ENCODE measurements at regions not wholly inside any gene's neighbourhood (a gene's known extent, or its start where the extent isn't known, plus 50 kb on each side); places are given as distances from the start of the nearest gene placed in this dataset.
"Not testable (repeated sequence)": the region's sequence is repeated elsewhere in the genome, so short reads cannot be mapped to it uniquely, and the experiment has no call there.

DNA sequence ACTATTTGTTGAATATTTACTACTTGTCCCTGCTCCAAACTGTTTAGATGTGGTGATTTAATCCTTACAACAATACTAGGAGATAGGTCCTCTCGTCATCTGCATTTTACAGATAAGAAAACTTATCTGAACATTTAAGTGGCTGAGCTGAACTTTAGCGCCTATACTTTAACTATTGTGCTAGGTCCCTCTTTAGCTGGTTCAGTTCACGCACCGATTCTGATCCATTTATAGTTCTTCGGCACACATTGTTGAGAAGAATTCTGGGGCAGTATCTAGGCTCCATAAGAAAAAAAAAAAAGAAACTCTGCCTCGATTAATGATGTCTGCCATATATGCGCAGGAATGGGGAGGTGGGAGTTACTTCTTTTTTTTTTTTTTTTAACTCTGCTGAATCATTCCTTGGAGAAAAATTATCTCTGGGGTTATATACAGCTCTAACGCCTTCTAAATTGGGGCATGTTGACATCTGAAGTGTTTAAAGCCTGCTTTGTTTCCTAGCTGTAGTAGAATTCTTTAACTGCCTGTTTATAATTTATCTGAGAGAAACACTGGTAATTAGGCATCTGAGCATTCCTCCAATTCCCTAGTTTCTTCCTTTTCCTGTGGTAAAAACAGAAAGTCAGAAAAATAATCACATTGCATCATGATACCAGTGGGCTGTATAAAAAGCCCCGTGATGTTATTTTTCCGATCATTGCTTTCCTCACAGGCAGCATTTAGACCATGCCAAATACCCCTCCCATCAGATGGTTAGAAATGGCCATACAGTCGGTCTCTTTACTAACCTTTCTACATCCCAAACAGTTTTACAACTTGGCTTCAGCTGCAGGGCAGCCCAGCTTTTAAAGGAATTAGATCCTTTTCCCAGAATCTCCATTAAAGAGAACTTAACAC, 98.5 kb upstream of the KDM7A start:
- intact Hi-C loops (cut with DNase I) = no loop called here
- H3K36me3 ChIP-seq = no peaks in the 10 kb centered on the region
- DNase-seq = no peak
- peaks cover 2% of the 10 kb centered on the region for H3K4me1 ChIP-seq (ENCODE audit: insufficient read depth)
- no peaks in the 10 kb centered on the region for H3K27me3 ChIP-seq
- no peaks in the 10 kb centered on the region for H3K9me3 ChIP-seq
- no peak overlapping the region for H3K4me3 ChIP-seq
- WGBS, 3 donors = 11 to 14% (median 11%) methylated on average over 11 of the region's 11 CpGs
- TF ChIP-seq, protein P1, sequence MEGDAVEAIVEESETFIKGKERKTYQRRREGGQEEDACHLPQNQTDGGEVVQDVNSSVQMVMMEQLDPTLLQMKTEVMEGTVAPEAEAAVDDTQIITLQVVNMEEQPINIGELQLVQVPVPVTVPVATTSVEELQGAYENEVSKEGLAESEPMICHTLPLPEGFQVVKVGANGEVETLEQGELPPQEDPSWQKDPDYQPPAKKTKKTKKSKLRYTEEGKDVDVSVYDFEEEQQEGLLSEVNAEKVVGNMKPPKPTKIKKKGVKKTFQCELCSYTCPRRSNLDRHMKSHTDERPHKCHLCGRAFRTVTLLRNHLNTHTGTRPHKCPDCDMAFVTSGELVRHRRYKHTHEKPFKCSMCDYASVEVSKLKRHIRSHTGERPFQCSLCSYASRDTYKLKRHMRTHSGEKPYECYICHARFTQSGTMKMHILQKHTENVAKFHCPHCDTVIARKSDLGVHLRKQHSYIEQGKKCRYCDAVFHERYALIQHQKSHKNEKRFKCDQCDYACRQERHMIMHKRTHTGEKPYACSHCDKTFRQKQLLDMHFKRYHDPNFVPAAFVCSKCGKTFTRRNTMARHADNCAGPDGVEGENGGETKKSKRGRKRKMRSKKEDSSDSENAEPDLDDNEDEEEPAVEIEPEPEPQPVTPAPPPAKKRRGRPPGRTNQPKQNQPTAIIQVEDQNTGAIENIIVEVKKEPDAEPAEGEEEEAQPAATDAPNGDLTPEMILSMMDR (IDR thresholded peaks at IDR 0.05) = no peak
- TF ChIP-seq EP300 (IDR thresholded peaks at IDR 0.05) (no peak), POLR2A (IDR thresholded peaks at IDR 0.05) (no peak)
- H3K27ac ChIP-seq = no peak overlapping the region

DNA sequence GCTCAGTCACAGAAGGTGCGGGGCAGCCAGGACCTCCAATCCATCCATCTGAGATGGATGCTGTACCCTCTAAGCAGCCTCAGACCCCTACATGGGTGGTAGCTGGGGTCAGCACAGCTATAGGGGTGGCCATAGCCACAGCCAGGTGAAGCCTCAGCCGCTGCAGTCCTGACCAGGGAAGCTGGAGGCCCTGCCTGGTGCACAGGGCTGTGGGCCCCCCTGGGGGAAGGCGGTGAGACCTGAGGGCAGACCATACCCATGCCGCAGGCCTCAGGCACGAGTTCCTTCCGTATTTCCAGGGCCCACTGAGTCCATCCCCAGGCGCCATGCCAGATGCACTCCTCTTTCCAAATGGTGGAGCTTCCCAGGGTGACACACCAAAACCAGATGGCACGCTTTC, 96.6 kb upstream of the KDM7A start:
- Histone ChIP-seq H3K27me3 (no peaks in the 10 kb centered on the region), H3K4me3 (no peak overlapping the region), H3K4me1 (ENCODE audit: insufficient read depth) (peaks cover 2% of the 10 kb centered on the region), H3K27ac (no peak overlapping the region), H3K9me3 (no peaks in the 10 kb centered on the region), H3K36me3 (no peaks in the 10 kb centered on the region)
- intact Hi-C loops (cut with DNase I) = loop anchor here in 1 of 4 donors (5.0 kb wide), 1 partner anchor 59 kb away; no protein-coding TSS in a partner anchor
- no peak for TF ChIP-seq EP300 (IDR thresholded peaks at IDR 0.05)
- TF ChIP-seq, protein P1 (IDR thresholded peaks at IDR 0.05) = no peak
- TF ChIP-seq POLR2A (IDR thresholded peaks at IDR 0.05) = no peak
- no peak for DNase-seq
- 94 to 96% (median 94%) methylated on average over 8 of the region's 8 CpGs for WGBS, 3 donors

DNA sequence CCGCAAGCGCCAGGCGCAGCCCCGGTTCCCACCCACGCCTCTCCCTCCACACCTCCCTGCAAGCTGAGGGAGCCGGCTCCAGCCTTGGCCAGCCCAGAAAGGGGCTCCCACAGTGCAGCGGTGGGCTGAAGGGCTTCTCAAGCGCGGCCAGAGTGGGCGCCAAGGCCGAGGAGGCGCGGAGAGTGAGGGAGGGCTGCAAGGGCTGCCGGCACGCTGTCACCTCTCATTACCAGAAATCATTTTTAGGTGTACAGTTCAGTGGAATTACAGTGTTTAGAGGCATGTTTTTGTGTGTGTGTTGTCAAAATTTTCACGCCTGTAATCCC, 94.8 kb upstream of the KDM7A start:
- DNase-seq; H3K4me1 ChIP-seq (ENCODE audit: insufficient read depth); H3K9me3 ChIP-seq; H3K36me3 ChIP-seq; H3K4me3 ChIP-seq; H3K27ac ChIP-seq; H3K27me3 ChIP-seq: not testable (repeated sequence)
- intact Hi-C loops (cut with DNase I) = loop anchor here in 1 of 4 donors (5.0 kb wide), 1 partner anchor 61 kb away; no protein-coding TSS in a partner anchor
- WGBS, 3 donors = 91 to 97% (median 94%) methylated on average over 16 of the region's 16 CpGs

DNA sequence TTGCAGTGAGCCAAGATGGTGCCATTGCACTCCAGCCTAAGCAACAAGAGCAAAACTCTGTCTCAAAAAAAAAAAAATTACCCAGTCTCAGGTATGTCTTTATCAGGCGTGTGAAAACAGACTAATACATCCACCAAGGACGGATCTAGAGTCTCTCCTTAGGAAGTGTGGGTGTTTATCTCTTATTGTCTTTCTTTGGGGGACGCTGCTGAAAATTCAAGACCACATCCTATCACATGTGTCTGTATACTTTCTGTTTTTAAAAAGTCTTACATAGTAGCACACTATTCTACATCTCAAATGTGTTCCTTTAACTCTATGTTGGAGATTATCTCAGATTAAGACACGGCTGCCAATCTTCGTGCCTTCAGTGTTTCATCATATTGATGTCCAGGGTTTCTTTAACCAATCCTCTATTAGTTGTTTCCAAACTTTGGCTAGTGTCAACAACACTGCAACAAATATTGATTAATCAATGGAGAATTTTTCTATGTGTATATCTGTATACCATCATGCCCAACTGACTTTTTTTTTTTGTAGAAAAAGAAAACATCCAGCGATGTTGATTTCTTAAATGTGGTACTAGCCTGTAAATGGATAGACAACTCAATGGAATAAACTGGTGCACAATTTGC, 92.3 kb upstream of the KDM7A start:
- intact Hi-C loops (cut with DNase I) = no loop called here
- TF ChIP-seq EP300 (IDR thresholded peaks at IDR 0.05) = no peak
- no peaks in the 10 kb centered on the region for H3K9me3 ChIP-seq

DNA sequence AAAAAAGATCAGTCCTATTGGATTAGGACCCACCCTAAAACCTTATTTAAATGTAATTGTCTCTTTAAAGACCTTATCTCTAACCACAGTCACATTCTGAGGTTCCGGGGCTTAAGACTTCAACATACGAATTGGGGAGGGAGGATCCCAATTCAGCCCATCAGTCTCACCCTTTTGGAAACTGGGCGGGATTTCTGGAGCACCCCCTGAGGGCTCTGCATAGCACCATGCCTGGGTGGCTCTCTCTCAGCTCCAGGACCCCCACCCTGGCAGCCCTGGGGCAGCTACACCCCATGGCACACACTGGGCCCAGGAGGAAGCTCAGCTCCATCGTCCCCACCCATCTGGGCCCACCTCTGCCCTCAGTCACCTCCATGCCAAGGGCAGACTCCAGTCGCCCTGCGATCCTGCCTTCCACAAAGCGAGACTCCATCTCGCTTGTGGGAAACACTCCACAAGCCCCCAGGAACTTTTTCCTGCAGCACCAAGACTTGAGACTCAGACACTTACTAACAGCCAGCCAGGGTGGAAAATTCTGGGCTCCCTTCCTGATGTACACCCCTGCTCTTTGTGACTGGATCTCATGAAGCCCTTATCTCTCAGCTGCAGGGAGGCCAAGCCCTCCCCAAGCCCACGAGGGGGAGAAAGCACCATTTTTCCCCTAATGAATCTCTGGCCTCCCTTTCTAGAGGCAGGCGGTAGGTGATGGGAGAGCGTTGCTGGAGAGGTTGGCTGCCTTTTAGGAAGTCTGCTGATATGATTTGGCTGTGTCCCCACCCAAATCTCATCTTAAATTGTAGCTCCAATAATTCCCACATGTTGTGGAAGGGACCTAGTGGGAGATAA, 90.8 kb upstream of the KDM7A start:
- DNase-seq = no peak
- Histone ChIP-seq H3K9me3 (no peaks in the 10 kb centered on the region), H3K4me1 (ENCODE audit: insufficient read depth) (no peaks in the 10 kb centered on the region), H3K4me3 (no peak overlapping the region), H3K27ac (no peak overlapping the region), H3K27me3 (no peaks in the 10 kb centered on the region), H3K36me3 (no peaks in the 10 kb centered on the region)
- TF ChIP-seq, protein P1 (IDR thresholded peaks at IDR 0.05) = no peak
- TF ChIP-seq POLR2A (IDR thresholded peaks at IDR 0.05) (no peak), EP300 (IDR thresholded peaks at IDR 0.05) (no peak)
- intact Hi-C loops (cut with DNase I) = no loop called here
- 75 to 82% (median 77%) methylated on average over 11 of the region's 11 CpGs for WGBS, 3 donors

More for the DNA sequence above, 92.3 kb upstream of the KDM7A start:
- Histone ChIP-seq H3K4me3 (no peak overlapping the region), H3K27me3 (no peaks in the 10 kb centered on the region), H3K27ac (no peak overlapping the region), H3K36me3 (no peaks in the 10 kb centered on the region), H3K4me1 (ENCODE audit: insufficient read depth) (no peaks in the 10 kb centered on the region)
- WGBS, 3 donors = 80 to 83% (median 82%) methylated on average over 6 of the region's 6 CpGs
- DNase-seq = no peak

All from ovary (tissue), 7 donors.